OCI-LY7 (cell line): ENCODE measurements at regions not wholly inside any gene's neighbourhood (a gene's known extent, or its start where the extent isn't known, plus 50 kb on each side); places are given as distances from the start of the nearest gene placed in this dataset.

ENCODE experiments used
- BruUV-seq: library from RNA; stranded (reverse); fragments of 400-500 nt; replicated peaks from 2 replicates; lab custom pipeline; 2021; lab: Mats Ljungman, UMichigan
- CTCF ChIA-PET: fragments of 300-600 bp; sonication (Branson Sonifier 250); formaldehyde crosslinking; loops from one replicate; lab custom pipeline; 2022; ENCODE audit warnings: antibody characterized with exemption; ENCODE audit not compliant: unreplicated experiment; lab: Charles Lee
- POLR2A ChIA-PET: fragments of 300-600 bp; sonication (Branson Sonifier 250); formaldehyde crosslinking; loops from one replicate; lab custom pipeline; 2022; ENCODE audit warnings: antibody characterized with exemption; lab: Charles Lee
- DNase-seq: peaks from one replicate; pipeline ENCODE4 v3.0.0-alpha.2; 2015; ENCODE audit warnings: low spot score
- H2AFZ ChIP-seq: fragments of 200-600 bp; sonication (generic), shearing (Covaris generic); 2 replicates; pipeline ENCODE4 v1.6.1; 2014; ENCODE audit warnings: mild to moderate bottlenecking, antibody characterized with exemption, low read length, moderate library complexity
- H3K27ac ChIP-seq: fragments of 200-600 bp; sonication (generic); 2 replicates; pipeline ENCODE4 v1.5.1; 2014; ENCODE audit warnings: mixed run types, low read depth, mild to moderate bottlenecking, moderate library complexity, low read length, inconsistent platforms; ENCODE audit not compliant: poor library complexity, severe bottlenecking
- H3K36me3 ChIP-seq: fragments of 200-600 bp; sonication (generic); 2 replicates; pipeline ENCODE4 v1.6.1; 2014; ENCODE audit warnings: mild to moderate bottlenecking, antibody characterized with exemption, low read length, moderate library complexity, mixed read lengths; ENCODE audit not compliant: insufficient read depth
- H3K4me1 ChIP-seq: fragments of 200-600 bp; sonication (generic); 2 replicates; pipeline ENCODE4 v1.5.1; 2014; ENCODE audit warnings: mild to moderate bottlenecking, low read length; ENCODE audit not compliant: insufficient read depth, poor library complexity, severe bottlenecking
- H3K4me2 ChIP-seq: fragments of 200-600 bp; sonication (generic); 2 replicates; pipeline ENCODE4 v1.6.1; 2014; ENCODE audit warnings: mild to moderate bottlenecking, low read length
- H3K4me3 ChIP-seq: fragments of 200-600 bp; sonication (generic); 2 replicates; pipeline ENCODE4 v1.5.1; 2014; ENCODE audit warnings: mild to moderate bottlenecking, low read depth, low read length; ENCODE audit not compliant: poor library complexity, severe bottlenecking
- H3K79me2 ChIP-seq: fragments of 200-600 bp; sonication (generic); 2 replicates; pipeline ENCODE4 v1.6.1; 2016; ENCODE audit warnings: low read depth, mild to moderate bottlenecking, low read length, moderate library complexity, mixed read lengths; ENCODE audit not compliant: insufficient read depth
- H3K9me2 ChIP-seq: fragments of 200-600 bp; sonication (generic); 2 replicates; pipeline ENCODE4 v1.6.1; 2016; ENCODE audit warnings: mild to moderate bottlenecking, low read length, mixed read lengths; ENCODE audit not compliant: insufficient read depth
- H3K9me3 ChIP-seq: fragments of 200-600 bp; sonication (generic); 2 replicates; pipeline ENCODE4 v1.6.1; 2014; ENCODE audit warnings: mild to moderate bottlenecking, mixed run types, low read length, mixed read lengths
- H4K20me1 ChIP-seq: fragments of 200-600 bp; sonication (generic); 2 replicates; pipeline ENCODE4 v1.6.1; 2014; ENCODE audit warnings: mild to moderate bottlenecking, antibody characterized with exemption, low read length, moderate library complexity, mixed read lengths; ENCODE audit not compliant: insufficient read depth
- CTCF ChIP-seq: fragments of 200-600 bp; sonication (generic); conservative IDR thresholded peaks from 2 replicates; pipeline ENCODE4 v1.5.1; 2014; ENCODE audit warnings: mild to moderate bottlenecking, antibody characterized with exemption, low read length, moderate library complexity, mixed read lengths
- EZH2phosphoT487 ChIP-seq: fragments of 200-600 bp; sonication (generic); IDR thresholded peaks from 2 replicates; pipeline ENCODE4 v1.6.1; 2018; ENCODE audit warnings: low read depth, borderline replicate concordance, mild to moderate bottlenecking, mixed run types, antibody characterized with exemption, low read length, moderate library complexity, mixed read lengths
- intact Hi-C: fragments of 100-400 bp; cut with micrococcal nuclease; formaldehyde crosslinking; loops from one replicate; pipeline ENCODE4 v1.10.0; 2022; ENCODE audit not compliant: unreplicated experiment

- Histone ChIP-seq H3K36me3 (no peaks in the 10 kb centered on the region), H3K9me3 (no peaks in the 10 kb centered on the region), H3K4me3 (no peak overlapping the region), H4K20me1 (no peaks in the 10 kb centered on the region), H2AFZ (no peak overlapping the region), H3K27ac (no peak overlapping the region), H3K4me2 (no peak overlapping the region), H3K79me2 (no peaks in the 10 kb centered on the region), H3K9me2 (no peaks in the 10 kb centered on the region), H3K4me1 (no peaks in the 10 kb centered on the region)
- ChIA-PET CTCF (no interaction called here), POLR2A (no interaction called here)
- BruUV-seq, result no TSS peak
- TF ChIP-seq EZH2phosphoT487, result no peak
- no peak for TF ChIP-seq CTCF
- no peak for DNase-seq
- intact Hi-C loops, result no loop called here
Observed at GRCh38 chr17:79497777-79498348, 113.0 kb downstream of the RBFOX3 start.

GRCh38 chr17:79496422-79497005 lies 114.3 kb downstream of the RBFOX3 start:
- Histone ChIP-seq H3K9me3 (no peaks in the 10 kb centered on the region), H2AFZ (no peak overlapping the region), H4K20me1 (no peaks in the 10 kb centered on the region), H3K4me2 (no peak overlapping the region), H3K4me3 (no peak overlapping the region), H3K36me3 (no peaks in the 10 kb centered on the region), H3K27ac (no peak overlapping the region), H3K79me2 (no peaks in the 10 kb centered on the region), H3K9me2 (no peaks in the 10 kb centered on the region), H3K4me1 (no peaks in the 10 kb centered on the region)
- no peak for TF ChIP-seq EZH2phosphoT487
- TF ChIP-seq CTCF, result no peak
- ChIA-PET CTCF (no interaction called here), POLR2A (no interaction called here)
- no TSS peak for BruUV-seq
- intact Hi-C loops, result no loop called here
- no peak for DNase-seq

- intact Hi-C loops, result no loop called here
- BruUV-seq, result no TSS peak
- no peaks in the 10 kb centered on the region for H3K36me3 ChIP-seq
- no peaks in the 10 kb centered on the region for H4K20me1 ChIP-seq
- H3K9me2 ChIP-seq, result no peaks in the 10 kb centered on the region
- ChIA-PET POLR2A (no interaction called here), CTCF (no interaction called here)
- H3K4me1 ChIP-seq, result no peaks in the 10 kb centered on the region
- no peak overlapping the region for H2AFZ ChIP-seq
- TF ChIP-seq CTCF (no peak), EZH2phosphoT487 (no peak)
- H3K79me2 ChIP-seq, result no peaks in the 10 kb centered on the region
- no peak overlapping the region for H3K4me2 ChIP-seq
- H3K27ac ChIP-seq, result no peak overlapping the region
- H3K4me3 ChIP-seq, result no peak overlapping the region
- H3K9me3 ChIP-seq, result no peaks in the 10 kb centered on the region
- no peak for DNase-seq
Observed at GRCh38 chr17:79495665-79496064, 115.2 kb downstream of the RBFOX3 start.
